ENCODE measurements at regions not wholly inside any gene's neighbourhood (a gene's known extent, or its start where the extent isn't known, plus 50 kb on each side); places are given as distances from the start of the nearest gene placed in this dataset.

GRCh38 chr2:155357172-155357571 lies 658.7 kb downstream of the KCNJ3 start:
- TF ChIP-seq POLR2A (IDR thresholded peaks at IDR 0.05): no peak
- no peak for TF ChIP-seq CTCF (IDR thresholded peaks at IDR 0.05)
- TF ChIP-seq POLR2AphosphoS5 (IDR thresholded peaks at IDR 0.05): no peak
- no peak for TF ChIP-seq EP300 (IDR thresholded peaks at IDR 0.05)

Data from gastroesophageal sphincter (tissue), 3 donors.